ENCODE measurements at regions not wholly inside any gene's neighbourhood (a gene's known extent, or its start where the extent isn't known, plus 50 kb on each side); places are given as distances from the start of the nearest gene placed in this dataset.

- TF ChIP-seq CTCF (IDR thresholded peaks at IDR 0.05; ENCODE audit: control extremely low read depth in 1 of 3, insufficient read depth in 1 of 3, low read depth in 1 of 3, low read length in 3 of 3) (no peak), RXRA (IDR thresholded peaks at IDR 0.05; ENCODE audit: insufficient read depth, low read depth, low read length) (no peak), PHF8 (conservative IDR thresholded peaks at IDR 0.05; ENCODE audit: low read depth, low read length) (no peak)
Observed at GRCh38 chr9:91116711-91117110, 245.0 kb downstream of the AUH start (continued).
